ENCODE measurements at regions not wholly inside any gene's neighbourhood (a gene's known extent, or its start where the extent isn't known, plus 50 kb on each side); places are given as distances from the start of the nearest gene placed in this dataset.

DNA sequence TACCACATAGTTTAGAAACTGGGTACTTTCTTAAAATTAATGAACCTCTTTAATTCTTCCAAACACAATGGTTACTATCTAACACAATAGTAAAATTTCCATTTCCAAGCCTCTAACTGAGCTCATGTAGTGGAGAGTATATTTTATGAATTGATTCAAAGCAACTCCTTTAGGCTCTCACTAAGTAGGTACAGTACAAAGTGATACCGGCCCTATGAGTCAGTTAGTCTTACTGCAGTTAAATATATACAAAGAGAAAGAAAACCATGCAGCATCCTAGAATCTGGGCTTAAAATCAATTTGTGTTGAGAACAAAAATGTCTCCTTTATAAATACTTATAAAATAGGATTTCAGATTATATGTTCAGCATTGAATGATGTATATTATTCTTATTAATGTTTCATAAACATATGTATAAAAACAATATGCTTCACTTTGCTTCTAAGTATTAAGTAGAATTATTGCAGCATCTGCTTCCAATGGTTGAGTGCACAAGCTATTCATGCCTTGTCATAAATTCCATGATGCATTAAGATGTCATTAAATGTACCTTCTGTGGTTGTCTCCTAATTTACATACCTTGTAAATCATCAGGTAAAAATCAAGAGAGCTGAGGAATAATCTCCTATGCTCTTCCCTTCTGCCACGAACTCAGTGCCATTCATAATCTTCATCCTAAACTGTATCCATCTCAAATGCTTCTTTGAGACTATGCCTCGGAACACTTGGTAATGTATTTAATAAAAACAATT, 1037.8 kb downstream of the STPG2 start:
- Histone ChIP-seq H3K27me3 (ENCODE audit: control insufficient read depth, insufficient read depth, low read length, poor library complexity, severe bottlenecking) (no peaks in the 10 kb centered on the region), H3K4me3 (ENCODE audit: low read length) (no peak overlapping the region), H3K4me1 (ENCODE audit: control insufficient read depth, insufficient read depth, low read length) (no peaks in the 10 kb centered on the region), H3K27ac (ENCODE audit: low read depth, low read length) (no peak overlapping the region), H3K9ac (ENCODE audit: extremely low read depth, low read length, poor library complexity, severe bottlenecking) (no peak overlapping the region), H3K36me3 (ENCODE audit: control insufficient read depth, insufficient read depth, low read length) (no peaks in the 10 kb centered on the region), H3K9me3 (ENCODE audit: control insufficient read depth, low read length) (no peaks in the 10 kb centered on the region)
- Mint-ChIP-seq H3K36me3 (ENCODE audit: low read depth) (no peaks in the 10 kb centered on the region), H3K4me3 (no peak overlapping the region), H3K27ac (no peak overlapping the region), H3K4me1 (no peaks in the 10 kb centered on the region), H3K27me3 (ENCODE audit: insufficient read depth) (no peaks in the 10 kb centered on the region), H3K9me3 (peaks cover 3% of the 10 kb centered on the region)
- DNase-seq = no peak
- WGBS, 2 experiments (ENCODE audit: insufficient coverage in 1 of 2, insufficient read length in 1 of 2) = 93 to 100% methylated on average over 1 to 2 of the region's 3 CpGs
- TF ChIP-seq CTCF (conservative IDR thresholded peaks at IDR 0.05) = no peak

DNA sequence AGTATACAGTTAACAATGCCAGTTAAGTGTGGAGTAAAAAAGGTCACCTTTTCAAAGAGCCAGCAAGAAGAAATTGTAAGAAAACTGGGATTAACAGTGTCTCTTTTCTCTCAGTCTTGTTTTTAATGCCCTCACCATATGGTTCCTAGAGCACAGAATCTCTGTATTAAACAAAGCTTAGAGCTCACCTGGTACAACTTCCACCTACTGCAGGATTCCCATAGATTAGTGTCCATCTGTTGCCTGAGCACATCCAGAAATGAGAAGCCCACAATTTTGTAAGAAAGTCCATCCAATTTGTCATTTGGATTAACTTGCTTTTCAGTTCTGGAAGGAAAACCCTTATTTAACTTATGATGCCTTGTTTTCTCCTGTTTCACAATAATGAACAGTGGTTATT, 1037.1 kb downstream of the STPG2 start:
- no peak for DNase-seq
- TF ChIP-seq CTCF (conservative IDR thresholded peaks at IDR 0.05) = no peak
- peaks cover 3% of the 10 kb centered on the region for H3K9me3 Mint-ChIP-seq
- H3K27me3 Mint-ChIP-seq (ENCODE audit: insufficient read depth) = no peaks in the 10 kb centered on the region
- H3K36me3 Mint-ChIP-seq (ENCODE audit: low read depth) = no peaks in the 10 kb centered on the region
- Histone ChIP-seq H3K36me3 (ENCODE audit: control insufficient read depth, insufficient read depth, low read length) (no peaks in the 10 kb centered on the region), H3K27me3 (ENCODE audit: control insufficient read depth, insufficient read depth, low read length, poor library complexity, severe bottlenecking) (no peaks in the 10 kb centered on the region), H3K27ac (ENCODE audit: low read depth, low read length) (no peak overlapping the region), H3K9me3 (ENCODE audit: control insufficient read depth, low read length) (no peaks in the 10 kb centered on the region), H3K4me3 (ENCODE audit: low read length) (no peak overlapping the region), H3K9ac (ENCODE audit: extremely low read depth, low read length, poor library complexity, severe bottlenecking) (no peak overlapping the region), H3K4me1 (ENCODE audit: control insufficient read depth, insufficient read depth, low read length) (no peaks in the 10 kb centered on the region)
- H3K27ac Mint-ChIP-seq = no peak overlapping the region
- H3K4me1 Mint-ChIP-seq = no peaks in the 10 kb centered on the region
- no peak overlapping the region for H3K4me3 Mint-ChIP-seq

DNA sequence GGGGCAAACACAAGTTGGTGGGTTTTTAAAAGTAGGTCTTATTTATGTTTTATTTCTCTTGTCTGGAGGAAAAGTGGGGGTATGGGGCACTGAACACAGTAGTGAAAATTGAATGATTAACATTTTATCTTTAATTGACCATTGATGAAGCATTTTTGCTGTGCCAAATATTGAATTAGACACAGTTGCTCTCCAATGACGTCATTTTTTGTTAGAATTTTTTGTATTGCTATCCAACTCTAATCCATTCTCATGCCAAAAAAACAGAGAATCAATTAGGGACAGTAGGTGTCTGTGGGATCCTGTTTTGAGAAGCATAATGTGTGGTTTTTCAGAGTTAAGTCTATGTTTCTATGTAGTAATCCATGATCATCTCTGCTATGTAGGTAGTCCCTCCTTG, 1032.8 kb downstream of the STPG2 start:
- H3K27me3 ChIP-seq (ENCODE audit: control insufficient read depth, insufficient read depth, low read length, poor library complexity, severe bottlenecking) = no peaks in the 10 kb centered on the region
- TF ChIP-seq CTCF (conservative IDR thresholded peaks at IDR 0.05) = no peak
- no peak overlapping the region for H3K27ac Mint-ChIP-seq
- no peak overlapping the region for H3K4me3 Mint-ChIP-seq
- no peaks in the 10 kb centered on the region for H3K9me3 Mint-ChIP-seq
- no peak overlapping the region for H3K4me3 ChIP-seq (ENCODE audit: low read length)
- no peaks in the 10 kb centered on the region for H3K36me3 Mint-ChIP-seq (ENCODE audit: low read depth)
- no peaks in the 10 kb centered on the region for H3K4me1 ChIP-seq (ENCODE audit: control insufficient read depth, insufficient read depth, low read length)
- 73% methylated on average over 1 of the region's 1 CpG; no CpG with 5 or more reads in 1 of the 2 experiments for WGBS, 2 experiments (ENCODE audit: insufficient coverage in 1 of 2, insufficient read length in 1 of 2)
- H3K27ac ChIP-seq (ENCODE audit: low read depth, low read length) = no peak overlapping the region
- no peak overlapping the region for H3K9ac ChIP-seq (ENCODE audit: extremely low read depth, low read length, poor library complexity, severe bottlenecking)
- no peaks in the 10 kb centered on the region for H3K27me3 Mint-ChIP-seq (ENCODE audit: insufficient read depth)
- no peaks in the 10 kb centered on the region for H3K36me3 ChIP-seq (ENCODE audit: control insufficient read depth, insufficient read depth, low read length)
- DNase-seq = no peak
- H3K4me1 Mint-ChIP-seq = no peaks in the 10 kb centered on the region
- H3K9me3 ChIP-seq (ENCODE audit: control insufficient read depth, low read length) = no peaks in the 10 kb centered on the region
